Type B pancreatic cell (in vitro differentiated cells): ENCODE measurements at regions not wholly inside any gene's neighbourhood (a gene's known extent, or its start where the extent isn't known, plus 50 kb on each side); places are given as distances from the start of the nearest gene placed in this dataset.

Experiments used
- DNase-seq: peaks from one replicate; pipeline ENCODE4 v3.0.0; 2021; ENCODE audit warnings: mixed read lengths; ENCODE audit not compliant: unreplicated experiment; ENCODE audit errors: extremely low spot score
- H3K27ac Mint-ChIP-seq: 2 replicates; pipeline ENCODE4 v1.8.0; 2021; ENCODE audit warnings: mild to moderate bottlenecking, mixed read lengths
- H3K27me3 Mint-ChIP-seq: 2 replicates; pipeline ENCODE4 v1.8.0; 2021; ENCODE audit warnings: mixed read lengths
- H3K36me3 Mint-ChIP-seq: 2 replicates; pipeline ENCODE4 v1.8.0; 2021; ENCODE audit warnings: mixed read lengths
- H3K4me1 Mint-ChIP-seq: one replicate; pipeline ENCODE4 v1.8.0; 2021; ENCODE audit warnings: mixed read lengths; ENCODE audit not compliant: unreplicated experiment
- H3K4me3 Mint-ChIP-seq: 2 replicates; pipeline ENCODE4 v1.8.0; 2021; ENCODE audit warnings: mild to moderate bottlenecking, mixed read lengths
- H3K9me3 Mint-ChIP-seq: 2 replicates; pipeline ENCODE4 v1.8.0; 2021; ENCODE audit warnings: mixed read lengths
- CTCF ChIP-seq: fragments of 200-600 bp; sonication (generic); conservative IDR thresholded peaks from 2 replicates; pipeline ENCODE4 v1.5.0; 2021; ENCODE audit warnings: antibody characterized with exemption, mild to moderate bottlenecking

- no peaks in the 10 kb centered on the region for H3K9me3 Mint-ChIP-seq
- TF ChIP-seq CTCF, result no peak
- peaks cover 14% of the 10 kb centered on the region for H3K27me3 Mint-ChIP-seq
- H3K36me3 Mint-ChIP-seq, result no peaks in the 10 kb centered on the region
- DNase-seq, result no peak
- H3K27ac Mint-ChIP-seq, result no peak overlapping the region
- no peak overlapping the region for H3K4me3 Mint-ChIP-seq
- H3K4me1 Mint-ChIP-seq, result no peaks in the 10 kb centered on the region
Measured at GRCh38 chr3:53956586-53956985, 64.9 kb upstream of the SELENOK start.

GRCh38 chr3:53949541-53949940 lies 57.9 kb upstream of the SELENOK start:
- no peak for TF ChIP-seq CTCF
- H3K4me3 Mint-ChIP-seq, result no peak overlapping the region

DNA sequence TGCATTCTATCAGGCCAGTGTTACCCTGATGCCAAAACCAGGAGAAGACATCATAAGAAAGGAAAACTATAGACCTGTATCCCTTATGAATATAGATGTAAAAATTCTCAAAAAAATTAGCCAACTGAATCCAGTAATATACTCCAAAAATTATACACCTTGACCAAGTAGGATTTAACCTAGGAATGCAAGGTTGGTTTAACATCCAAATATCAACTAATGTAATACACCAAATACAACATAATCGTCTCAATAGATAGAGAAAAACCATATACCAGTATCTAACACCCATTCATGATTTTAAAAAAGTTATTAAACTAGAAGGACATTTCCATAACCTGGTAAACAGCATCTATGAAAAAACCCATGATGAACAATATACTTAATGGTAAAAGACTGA lies 56.5 kb upstream of the SELENOK start:
- H3K4me1 Mint-ChIP-seq, result peaks cover 5% of the 10 kb centered on the region
- no peak overlapping the region for H3K27ac Mint-ChIP-seq
- H3K27me3 Mint-ChIP-seq, result no peaks in the 10 kb centered on the region
- no peak overlapping the region for H3K4me3 Mint-ChIP-seq
- no peaks in the 10 kb centered on the region for H3K36me3 Mint-ChIP-seq
- no peak for DNase-seq
- H3K9me3 Mint-ChIP-seq, result peaks cover 12% of the 10 kb centered on the region
- TF ChIP-seq CTCF, result no peak

More at GRCh38 chr3:53949541-53949940, 57.9 kb upstream of the SELENOK start:
- Mint-ChIP-seq H3K4me1 (no peaks in the 10 kb centered on the region), H3K27ac (no peak overlapping the region), H3K27me3 (peaks cover 8% of the 10 kb centered on the region), H3K9me3 (peaks cover 12% of the 10 kb centered on the region), H3K36me3 (no peaks in the 10 kb centered on the region)
- no peak for DNase-seq

- H3K4me3 Mint-ChIP-seq, result no peak overlapping the region
- no peaks in the 10 kb centered on the region for H3K36me3 Mint-ChIP-seq
- peaks cover 13% of the 10 kb centered on the region for H3K27me3 Mint-ChIP-seq
- no peak overlapping the region for H3K27ac Mint-ChIP-seq
- H3K4me1 Mint-ChIP-seq, result peaks cover 13% of the 10 kb centered on the region
- TF ChIP-seq CTCF, result no peak
- peaks cover 12% of the 10 kb centered on the region for H3K9me3 Mint-ChIP-seq
- no peak for DNase-seq
Measured at GRCh38 chr3:53944028-53944427, 52.4 kb upstream of the SELENOK start.

- Mint-ChIP-seq H3K4me1 (peaks cover 19% of the 10 kb centered on the region), H3K27ac (no peak overlapping the region), H3K4me3 (no peak overlapping the region), H3K36me3 (no peaks in the 10 kb centered on the region), H3K9me3 (peaks cover 9% of the 10 kb centered on the region), H3K27me3 (peaks cover 21% of the 10 kb centered on the region)
- DNase-seq, result no peak
- no peak for TF ChIP-seq CTCF
Measured at GRCh38 chr3:53941950-53942349, 50.3 kb upstream of the SELENOK start.
